Activated B cell treated with CpG ODN at 0.5 μM for 24 hours (primary cell): ENCODE measurements at regions not wholly inside any gene's neighbourhood (a gene's known extent, or its start where the extent isn't known, plus 50 kb on each side); places are given as distances from the start of the nearest gene placed in this dataset.

Experiments
- ATAC-seq: fragments of 200-7000 bp; cut with Tn5 transposase; one replicate; pipeline ENCODE4 v1.10.0; 2021; ENCODE audit warnings: low read depth, mild to moderate bottlenecking, moderate library complexity
- CTCF ChIA-PET: fragments of 350-600 bp; sonication (Branson Sonifier 250); formaldehyde crosslinking; loops from one replicate; lab custom pipeline; 2021; ENCODE audit warnings: antibody characterized with exemption; lab: Charles Lee
- POLR2A ChIA-PET: fragments of 350-600 bp; sonication (Branson Sonifier 250); formaldehyde crosslinking; loops from one replicate; lab custom pipeline; 2021; ENCODE audit warnings: antibody characterized with exemption; lab: Charles Lee
- DNase-seq: peaks from one replicate; pipeline ENCODE4 v3.0.0; 2022
- H3K27ac Mint-ChIP-seq: one replicate; pipeline ENCODE4 v1.8.0; 2020; ENCODE audit warnings: mixed read lengths
- H3K27me3 Mint-ChIP-seq: one replicate; pipeline ENCODE4 v1.8.0; 2021; ENCODE audit warnings: mixed read lengths
- H3K36me3 Mint-ChIP-seq: one replicate; pipeline ENCODE4 v1.8.0; 2021; ENCODE audit warnings: low read depth, mixed read lengths
- H3K4me1 Mint-ChIP-seq: one replicate; pipeline ENCODE4 v1.8.0; 2021; ENCODE audit warnings: mixed read lengths
- H3K4me3 Mint-ChIP-seq: one replicate; pipeline ENCODE4 v1.8.0; 2020; ENCODE audit warnings: mild to moderate bottlenecking, mixed read lengths
- H3K9me3 Mint-ChIP-seq: one replicate; pipeline ENCODE4 v1.8.0; 2020; ENCODE audit warnings: mixed read lengths
- intact Hi-C: fragments of 100-400 bp; cut with micrococcal nuclease; formaldehyde crosslinking; loops from one replicate; pipeline ENCODE4 v1.15.1; 2024
- TF ChIP-seq, protein P1 (sequence below): fragments of 200-600 bp; IDR thresholded peaks from one replicate; pipeline ENCODE4 v1.8.0; 2022; ENCODE audit warnings: antibody characterized with exemption, mild to moderate bottlenecking

DNA sequence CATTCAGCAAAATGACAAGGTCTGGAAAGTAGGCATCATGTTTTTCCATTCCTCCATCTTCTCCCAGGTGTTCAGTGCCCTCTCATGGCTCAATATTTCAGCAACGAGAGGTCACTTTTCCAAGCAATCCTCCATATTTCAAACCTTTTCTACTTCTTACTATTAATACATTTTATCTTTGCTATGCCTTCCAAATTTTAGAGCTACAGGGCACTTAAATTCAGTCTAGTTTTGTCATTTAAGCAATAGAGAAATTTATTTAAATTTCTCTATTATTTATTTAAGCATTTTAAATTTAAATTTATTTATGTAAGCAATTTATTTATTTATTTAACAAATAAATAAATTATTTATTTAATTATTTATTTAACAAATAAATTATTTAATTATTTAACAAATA lies 305.1 kb upstream of the ANXA10 start:
- H3K27ac Mint-ChIP-seq: no peak overlapping the region
- no peak for ATAC-seq
- H3K9me3 Mint-ChIP-seq: peaks cover 3% of the 10 kb centered on the region
- intact Hi-C loops: no loop called here
- H3K4me3 Mint-ChIP-seq: no peak overlapping the region
- ChIA-PET POLR2A (no interaction called here), CTCF (no interaction called here)
- DNase-seq: no peak
- no peaks in the 10 kb centered on the region for H3K4me1 Mint-ChIP-seq
- no peaks in the 10 kb centered on the region for H3K27me3 Mint-ChIP-seq
- TF ChIP-seq, protein P1, sequence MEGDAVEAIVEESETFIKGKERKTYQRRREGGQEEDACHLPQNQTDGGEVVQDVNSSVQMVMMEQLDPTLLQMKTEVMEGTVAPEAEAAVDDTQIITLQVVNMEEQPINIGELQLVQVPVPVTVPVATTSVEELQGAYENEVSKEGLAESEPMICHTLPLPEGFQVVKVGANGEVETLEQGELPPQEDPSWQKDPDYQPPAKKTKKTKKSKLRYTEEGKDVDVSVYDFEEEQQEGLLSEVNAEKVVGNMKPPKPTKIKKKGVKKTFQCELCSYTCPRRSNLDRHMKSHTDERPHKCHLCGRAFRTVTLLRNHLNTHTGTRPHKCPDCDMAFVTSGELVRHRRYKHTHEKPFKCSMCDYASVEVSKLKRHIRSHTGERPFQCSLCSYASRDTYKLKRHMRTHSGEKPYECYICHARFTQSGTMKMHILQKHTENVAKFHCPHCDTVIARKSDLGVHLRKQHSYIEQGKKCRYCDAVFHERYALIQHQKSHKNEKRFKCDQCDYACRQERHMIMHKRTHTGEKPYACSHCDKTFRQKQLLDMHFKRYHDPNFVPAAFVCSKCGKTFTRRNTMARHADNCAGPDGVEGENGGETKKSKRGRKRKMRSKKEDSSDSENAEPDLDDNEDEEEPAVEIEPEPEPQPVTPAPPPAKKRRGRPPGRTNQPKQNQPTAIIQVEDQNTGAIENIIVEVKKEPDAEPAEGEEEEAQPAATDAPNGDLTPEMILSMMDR: no peak
- no peaks in the 10 kb centered on the region for H3K36me3 Mint-ChIP-seq

DNA sequence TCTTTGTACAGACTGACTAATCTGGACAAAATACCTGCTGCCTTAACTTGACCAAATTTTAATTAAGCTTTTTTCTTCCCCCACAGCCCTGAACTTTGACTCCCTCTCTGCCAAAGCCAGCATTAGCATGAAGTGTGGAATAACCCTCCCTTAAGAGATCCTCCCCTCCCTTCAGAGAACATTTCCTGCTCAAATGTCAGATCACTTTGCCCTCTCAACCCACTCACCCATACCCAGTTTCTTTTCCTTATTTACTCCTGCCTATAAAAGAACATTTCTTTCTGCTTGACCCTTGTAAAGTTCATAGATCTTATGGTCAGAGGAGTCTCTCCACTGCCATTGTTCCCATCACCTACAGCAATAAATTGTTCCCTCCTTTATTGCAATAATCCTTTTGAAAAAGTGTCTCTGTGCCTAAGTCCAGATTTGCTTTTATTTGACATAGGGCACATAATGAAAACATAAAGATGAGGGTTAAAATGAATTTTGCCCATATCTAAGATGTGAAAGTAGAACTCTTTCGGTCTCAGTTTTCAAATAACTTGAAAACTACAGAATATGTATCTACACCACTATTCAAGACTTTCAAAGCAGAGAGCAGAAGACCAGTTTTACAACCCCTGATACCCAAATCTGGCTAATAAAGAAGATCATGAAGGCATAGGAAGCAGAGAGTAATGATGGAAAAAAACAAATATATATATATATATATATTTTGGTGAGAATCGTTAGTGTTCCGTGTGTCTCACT lies 289.7 kb upstream of the ANXA10 start:
- no peaks in the 10 kb centered on the region for H3K27me3 Mint-ChIP-seq
- intact Hi-C loops: no loop called here
- POLR2A ChIA-PET: no interaction called here

DNA sequence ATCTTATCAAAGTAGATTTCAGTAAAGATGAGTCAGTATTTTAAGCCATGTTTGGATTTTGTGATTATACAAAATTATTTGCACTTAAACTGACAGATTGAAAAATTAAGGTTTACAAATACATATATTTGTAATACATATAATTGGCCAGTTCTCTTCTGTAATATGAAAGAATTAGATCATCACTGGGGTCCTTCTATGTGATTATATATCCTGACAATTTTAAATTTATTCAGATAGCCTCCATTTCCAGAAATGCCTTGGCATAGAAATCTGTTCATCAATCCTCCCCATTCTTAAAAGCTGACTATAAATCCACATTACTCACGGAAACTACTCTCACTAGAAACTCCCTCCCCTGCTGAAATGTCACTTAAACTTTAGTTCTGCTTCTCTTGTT lies 280.4 kb upstream of the ANXA10 start:
- peaks cover 14% of the 10 kb centered on the region for H3K9me3 Mint-ChIP-seq
- ATAC-seq (no peak), DNase-seq (no peak)
- CTCF ChIA-PET: no interaction called here
- H3K4me3 Mint-ChIP-seq: no peak overlapping the region
- no peak overlapping the region for H3K27ac Mint-ChIP-seq
- no peaks in the 10 kb centered on the region for H3K36me3 Mint-ChIP-seq
- no peaks in the 10 kb centered on the region for H3K4me1 Mint-ChIP-seq
- POLR2A ChIA-PET: no interaction called here
- H3K27me3 Mint-ChIP-seq: no peaks in the 10 kb centered on the region
- intact Hi-C loops: no loop called here
- TF ChIP-seq, protein P1: no peak

More for the DNA sequence above, 289.7 kb upstream of the ANXA10 start:
- Mint-ChIP-seq H3K4me3 (no peak overlapping the region), H3K36me3 (no peaks in the 10 kb centered on the region), H3K4me1 (no peaks in the 10 kb centered on the region), H3K27ac (no peak overlapping the region), H3K9me3 (peaks cover 4% of the 10 kb centered on the region)
- ATAC-seq: no peak
- CTCF ChIA-PET: no interaction called here
- no peak for DNase-seq
- TF ChIP-seq, protein P1: no peak

DNA sequence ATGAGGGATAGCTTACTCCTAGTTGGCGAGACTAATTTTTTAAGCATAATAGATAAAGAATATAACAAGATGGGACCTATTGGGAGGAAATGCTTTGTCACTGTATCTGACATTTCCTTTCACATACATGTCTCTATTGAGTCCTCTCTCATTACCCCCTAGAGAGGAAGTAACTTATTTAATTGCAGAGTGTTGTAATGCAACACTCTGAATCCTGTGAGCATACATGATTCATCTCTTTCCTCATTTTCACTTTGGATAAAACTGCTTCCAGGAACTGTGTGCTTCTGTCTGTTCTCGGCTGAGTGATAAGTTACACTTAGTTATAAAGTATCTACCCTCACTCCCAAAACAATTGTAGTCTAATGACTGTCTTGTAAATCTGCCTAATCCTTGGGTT lies 266.1 kb upstream of the ANXA10 start:
- ATAC-seq (no peak), DNase-seq (no peak)
- Mint-ChIP-seq H3K27ac (no peak overlapping the region), H3K4me1 (no peaks in the 10 kb centered on the region), H3K36me3 (no peaks in the 10 kb centered on the region), H3K27me3 (no peaks in the 10 kb centered on the region), H3K9me3 (peaks cover 4% of the 10 kb centered on the region), H3K4me3 (no peak overlapping the region)
- intact Hi-C loops: no loop called here
- CTCF ChIA-PET: no interaction called here
- TF ChIP-seq, protein P1: no peak
- POLR2A ChIA-PET: no interaction called here

DNA sequence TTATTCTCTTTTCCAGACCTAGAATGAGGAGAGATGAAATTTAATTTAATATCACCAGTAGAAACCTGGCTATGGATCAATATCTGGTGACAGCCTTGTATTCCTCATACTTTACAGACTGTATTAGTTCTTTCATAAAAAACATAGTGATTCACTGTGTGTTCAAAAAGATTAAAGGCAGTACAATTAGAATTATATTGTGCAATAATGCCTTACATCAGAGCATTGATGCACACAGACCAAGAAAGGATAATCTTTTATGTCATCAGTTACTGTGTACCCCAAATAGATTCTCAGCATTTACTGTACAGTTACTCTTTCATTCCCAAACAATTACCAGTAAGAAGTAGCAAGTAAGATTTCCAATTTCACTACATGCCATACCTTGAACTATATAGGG lies 260.5 kb upstream of the ANXA10 start:
- no peaks in the 10 kb centered on the region for H3K36me3 Mint-ChIP-seq
- POLR2A ChIA-PET: no interaction called here
- H3K9me3 Mint-ChIP-seq: peaks cover 4% of the 10 kb centered on the region
- TF ChIP-seq, protein P1: no peak
- intact Hi-C loops: no loop called here
- H3K4me3 Mint-ChIP-seq: no peak overlapping the region
- ATAC-seq: no peak
- no peak for DNase-seq
- CTCF ChIA-PET: no interaction called here
- H3K27ac Mint-ChIP-seq: no peak overlapping the region
- H3K4me1 Mint-ChIP-seq: no peaks in the 10 kb centered on the region
- no peaks in the 10 kb centered on the region for H3K27me3 Mint-ChIP-seq
